ENCODE measurements at regions not wholly inside any gene's neighbourhood (a gene's known extent, or its start where the extent isn't known, plus 50 kb on each side); places are given as distances from the start of the nearest gene placed in this dataset.

GRCh38 chr16:74216319-74216718, 80.3 kb upstream of the PSMD7 start:
- Histone ChIP-seq H4K5ac (ENCODE audit: low read depth, low read length) (no peak overlapping the region), H3K36me3 (ENCODE audit: control insufficient read depth, insufficient read depth, low read length) (no peaks in the 10 kb centered on the region), H3K9me3 (ENCODE audit: control insufficient read depth, insufficient read depth, low read length) (no peaks in the 10 kb centered on the region), H3K18ac (ENCODE audit: low read depth, low read length) (no peak overlapping the region), H3K4me2 (ENCODE audit: low read depth, low read length) (no peak overlapping the region), H3K23ac (ENCODE audit: low read depth, low read length) (no peak overlapping the region), H3K14ac (replicated peaks; ENCODE audit: low read depth, low read length) (no peak overlapping the region), H4K91ac (ENCODE audit: insufficient read depth, low read depth, low read length) (no peak overlapping the region), H2BK120ac (ENCODE audit: low read depth, low read length) (no peak overlapping the region), H3K4me1 (ENCODE audit: control insufficient read depth, insufficient read depth, low read length) (no peaks in the 10 kb centered on the region; the same call in 1 of the 2 replicates), H3K27ac (ENCODE audit: insufficient read depth, low read length) (no peak overlapping the region), H3K9ac (ENCODE audit: low read depth, low read length) (no peak overlapping the region), H3K9me1 (ENCODE audit: insufficient read depth, low read length) (no peaks in the 10 kb centered on the region), H3K79me1 (ENCODE audit: low read depth in 1 of 2, low read length in 2 of 2) (no peaks in the 10 kb centered on the region), H2BK15ac (ENCODE audit: low read depth, low read length) (no peak overlapping the region), H3K4me3 (ENCODE audit: insufficient read depth, low read depth, low read length) (no peak overlapping the region), H2BK5ac (ENCODE audit: low read depth, low read length, poor library complexity, severe bottlenecking) (no peak overlapping the region), H2BK20ac (ENCODE audit: low read depth, low read length) (no peak overlapping the region), H2AFZ (replicated peaks; ENCODE audit: low read length, poor library complexity) (no peak overlapping the region), H2AK9ac (replicated peaks; ENCODE audit: low read depth, low read length, poor library complexity) (no peak overlapping the region), H4K8ac (ENCODE audit: low read depth in 2 of 2, low read length in 2 of 2) (no peak overlapping the region), H2AK5ac (ENCODE audit: low read depth, low read length) (no peak overlapping the region), H4K20me1 (ENCODE audit: insufficient read depth, low read length) (no peaks in the 10 kb centered on the region), H3K4ac (ENCODE audit: low read depth, low read length) (no peak overlapping the region), H3K27me3 (ENCODE audit: control insufficient read depth, insufficient read depth, low read length) (no peaks in the 10 kb centered on the region), H3K56ac (ENCODE audit: extremely low read depth, insufficient read depth, low read length) (no peak overlapping the region)
- TF ChIP-seq MAFK (IDR thresholded peaks at IDR 0.05; ENCODE audit: low read depth, low read length) (peak; percentile 69; the same call in 1 of the 2 replicates), CEBPB (IDR thresholded peaks at IDR 0.05; ENCODE audit: low read depth, low read length) (no peak), BHLHE40 (IDR thresholded peaks at IDR 0.05; ENCODE audit: low read depth, low read length) (no peak), RCOR1 (IDR thresholded peaks at IDR 0.05; ENCODE audit: insufficient replicate concordance, low read length) (no peak), RAD21 (IDR thresholded peaks at IDR 0.05; ENCODE audit: low read length) (no peak), MXI1 (IDR thresholded peaks at IDR 0.05; ENCODE audit: borderline replicate concordance, low read depth, low read length) (no peak), CHD1 (IDR thresholded peaks at IDR 0.05; ENCODE audit: low read depth, low read length) (no peak)
- CTCF ChIA-PET: interaction anchor here (0.7 to 1.1 kb wide), 3 partner anchors 40 to 152 kb away, joined by 3 to 5 read pairs (median 3); no protein-coding TSS in a partner anchor
- ATAC-seq (ENCODE audit: low read depth): peak; percentile 88
- DNase-seq: peak; percentile 41
- WGBS, 2 experiments (ENCODE audit: extremely low coverage in 2 of 2, insufficient read length in 1 of 2): 92% methylated on average over 2 of the region's 4 CpGs; no CpG with 5 or more reads in 1 of the 2 experiments
- in situ Hi-C loops (cut with MboI; ENCODE audit: low sequenced_read_pairs) (no loop called here), dilution Hi-C loops (cut with HindIII; ENCODE audit: low sequenced_read_pairs, unreplicated experiment) (no loop called here), intact Hi-C loops (cut with micrococcal nuclease) (no loop called here)
- POLR2A ChIA-PET (ENCODE audit: unreplicated experiment): no interaction called here
- BruUV-seq (replicated peaks): no TSS peak
